DMS 273 (cell line): ENCODE measurements at regions not wholly inside any gene's neighbourhood (a gene's known extent, or its start where the extent isn't known, plus 50 kb on each side); places are given as distances from the start of the nearest gene placed in this dataset.
"Not testable (repeated sequence)": the region's sequence is repeated elsewhere in the genome, so short reads cannot be mapped to it uniquely, and the experiment has no call there.

Experiments
- DNase-seq: peaks from one replicate; lab custom pipeline; 2025; ENCODE audit not compliant: unreplicated experiment; lab: John Stamatoyannopoulos, UW

- no peak for DNase-seq
Observed at GRCh38 chr3:164476631-164477030, 601.7 kb downstream of the SI start.

- DNase-seq: no peak
Observed at GRCh38 chr3:164470471-164470870, 607.8 kb downstream of the SI start.

GRCh38 chr3:164468055-164468454, 610.2 kb downstream of the SI start:
- no peak for DNase-seq

- no peak for DNase-seq
Observed at GRCh38 chr3:164467007-164467406, 611.3 kb downstream of the SI start.

- DNase-seq: no peak
Observed at GRCh38 chr3:164465172-164465571, 613.1 kb downstream of the SI start.

GRCh38 chr3:164460851-164461250, 617.4 kb downstream of the SI start:
- peak; percentile 21 for DNase-seq

- no peak for DNase-seq
Observed at GRCh38 chr3:164459521-164460151, 618.7 kb downstream of the SI start.

GRCh38 chr3:164458986-164459385, 619.3 kb downstream of the SI start:
- DNase-seq: no peak

GRCh38 chr3:164453714-164454113, 624.6 kb downstream of the SI start:
- no peak for DNase-seq

- no peak for DNase-seq
Observed at GRCh38 chr3:164452707-164453106, 625.6 kb downstream of the SI start.

GRCh38 chr3:164451072-164451910, 627.0 kb downstream of the SI start:
- DNase-seq: no peak

- no peak for DNase-seq
Observed at GRCh38 chr3:164450276-164450905, 627.9 kb downstream of the SI start.

- no peak for DNase-seq
Observed at GRCh38 chr3:164419220-164419619, 659.1 kb downstream of the SI start.

GRCh38 chr3:164418414-164418813, 659.9 kb downstream of the SI start:
- DNase-seq: peak; percentile 78

- no peak for DNase-seq
Observed at GRCh38 chr3:164417955-164418354, 660.3 kb downstream of the SI start.

GRCh38 chr3:164416491-164417222, 661.6 kb downstream of the SI start:
- no peak for DNase-seq

- no peak for DNase-seq
Observed at GRCh38 chr3:164408326-164408725, 670.0 kb downstream of the SI start.

- DNase-seq: peak; percentile 44
Observed at GRCh38 chr3:164407111-164407510, 671.2 kb downstream of the SI start.

- DNase-seq: peak; percentile 34
Observed at GRCh38 chr3:164406281-164406680, 672.0 kb downstream of the SI start.

- DNase-seq: no peak
Observed at GRCh38 chr3:164401923-164402322, 676.4 kb downstream of the SI start.

GRCh38 chr3:164401440-164401839, 676.9 kb downstream of the SI start:
- DNase-seq: not testable (repeated sequence)
